ENCODE measurements at regions not wholly inside any gene's neighbourhood (a gene's known extent, or its start where the extent isn't known, plus 50 kb on each side); places are given as distances from the start of the nearest gene placed in this dataset.

GRCh38 chr13:50419896-50420295 is 404.7 kb downstream of the KCNRG start:
- no peak for DNase-seq (ENCODE audit: low read depth)
- no peak overlapping the region for H3K4me3 ChIP-seq (replicated peaks; ENCODE audit: low read depth, low read length)
- TF ChIP-seq, protein P1, sequence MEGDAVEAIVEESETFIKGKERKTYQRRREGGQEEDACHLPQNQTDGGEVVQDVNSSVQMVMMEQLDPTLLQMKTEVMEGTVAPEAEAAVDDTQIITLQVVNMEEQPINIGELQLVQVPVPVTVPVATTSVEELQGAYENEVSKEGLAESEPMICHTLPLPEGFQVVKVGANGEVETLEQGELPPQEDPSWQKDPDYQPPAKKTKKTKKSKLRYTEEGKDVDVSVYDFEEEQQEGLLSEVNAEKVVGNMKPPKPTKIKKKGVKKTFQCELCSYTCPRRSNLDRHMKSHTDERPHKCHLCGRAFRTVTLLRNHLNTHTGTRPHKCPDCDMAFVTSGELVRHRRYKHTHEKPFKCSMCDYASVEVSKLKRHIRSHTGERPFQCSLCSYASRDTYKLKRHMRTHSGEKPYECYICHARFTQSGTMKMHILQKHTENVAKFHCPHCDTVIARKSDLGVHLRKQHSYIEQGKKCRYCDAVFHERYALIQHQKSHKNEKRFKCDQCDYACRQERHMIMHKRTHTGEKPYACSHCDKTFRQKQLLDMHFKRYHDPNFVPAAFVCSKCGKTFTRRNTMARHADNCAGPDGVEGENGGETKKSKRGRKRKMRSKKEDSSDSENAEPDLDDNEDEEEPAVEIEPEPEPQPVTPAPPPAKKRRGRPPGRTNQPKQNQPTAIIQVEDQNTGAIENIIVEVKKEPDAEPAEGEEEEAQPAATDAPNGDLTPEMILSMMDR (IDR thresholded peaks at IDR 0.05; ENCODE audit: low read length, missing control alignments): no peak

DNA sequence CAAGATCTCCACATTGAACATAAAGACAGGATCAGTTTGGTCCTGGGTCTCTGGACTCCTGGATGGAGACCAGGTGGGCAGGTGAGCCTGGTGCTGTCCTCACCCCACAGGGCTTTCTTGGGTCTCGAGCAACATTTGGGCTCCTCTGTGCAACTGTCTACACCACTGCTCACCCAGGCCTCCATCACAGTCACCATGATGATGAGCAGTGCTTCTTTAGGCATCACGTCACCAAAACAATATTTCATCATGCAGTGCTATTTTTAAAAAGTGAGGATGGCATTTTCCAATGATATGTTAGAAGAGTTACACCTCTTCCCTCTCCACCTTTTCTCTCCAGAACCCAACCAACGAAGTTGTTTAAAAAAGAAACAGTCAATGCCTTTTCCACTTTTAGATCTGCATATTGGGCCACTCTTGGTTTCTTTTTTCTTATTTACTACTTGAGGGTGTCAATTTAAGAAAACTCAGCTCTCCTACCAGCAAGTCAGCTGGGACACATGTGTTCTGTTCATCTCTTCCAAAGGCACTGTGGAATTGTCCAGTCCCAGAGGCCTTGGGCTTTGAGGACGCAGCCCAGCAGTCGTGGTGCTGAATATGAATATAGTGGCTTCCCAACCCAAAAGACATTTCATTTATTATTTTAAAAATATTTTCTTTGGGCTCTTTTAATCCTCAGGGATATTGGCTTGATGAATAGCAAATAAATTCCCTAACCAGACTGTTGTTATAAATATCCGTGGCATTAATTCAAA is 405.7 kb downstream of the KCNRG start:
- no peak for DNase-seq (ENCODE audit: low read depth)
- no peak overlapping the region for H3K4me3 ChIP-seq (replicated peaks; ENCODE audit: low read depth, low read length)
- TF ChIP-seq, protein P1 (IDR thresholded peaks at IDR 0.05; ENCODE audit: low read length, missing control alignments): no peak

DNA sequence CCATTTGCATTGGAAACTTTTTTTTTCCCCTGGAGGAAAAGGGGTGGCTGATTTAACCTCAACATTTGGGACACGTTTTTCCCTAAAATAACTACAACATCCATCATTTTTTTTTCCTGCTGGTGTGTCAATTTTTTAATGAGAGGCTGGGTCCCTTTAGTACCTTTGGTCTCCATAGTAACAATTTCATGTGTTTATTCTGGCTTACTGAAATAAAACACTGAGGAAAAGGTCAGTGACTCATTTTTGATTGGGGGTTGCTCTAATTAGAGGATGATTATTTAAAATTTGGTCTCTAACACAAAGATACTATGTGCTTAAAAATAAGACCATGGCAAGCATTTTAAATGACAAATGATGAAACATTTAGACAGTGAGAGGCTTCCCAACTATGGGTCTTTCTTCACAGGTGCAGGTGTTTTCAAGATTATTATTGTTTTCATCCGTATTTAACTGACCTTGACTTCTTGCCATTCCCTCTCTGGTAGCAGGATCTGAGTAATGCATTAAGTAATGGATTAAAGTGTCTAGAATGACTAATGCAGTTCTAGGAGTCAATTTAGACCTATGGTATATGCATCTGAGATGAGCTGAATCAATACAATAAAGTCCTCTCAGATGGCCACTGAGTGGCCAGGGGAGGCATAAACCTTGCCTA is 406.4 kb downstream of the KCNRG start:
- DNase-seq (ENCODE audit: low read depth): no peak
- TF ChIP-seq, protein P1 (IDR thresholded peaks at IDR 0.05; ENCODE audit: low read length, missing control alignments): no peak
- no peak overlapping the region for H3K4me3 ChIP-seq (replicated peaks; ENCODE audit: low read depth, low read length)

- TF ChIP-seq, protein P1 (IDR thresholded peaks at IDR 0.05; ENCODE audit: low read length, missing control alignments): no peak
- H3K4me3 ChIP-seq (replicated peaks; ENCODE audit: low read depth, low read length): no peak overlapping the region
- DNase-seq (ENCODE audit: low read depth): no peak
Observed at GRCh38 chr13:50422181-50423148, 407.2 kb downstream of the KCNRG start.

- no peak overlapping the region for H3K4me3 ChIP-seq (replicated peaks; ENCODE audit: low read depth, low read length)
- TF ChIP-seq, protein P1 (IDR thresholded peaks at IDR 0.05; ENCODE audit: low read length, missing control alignments): no peak
- DNase-seq (ENCODE audit: low read depth): no peak
Observed at GRCh38 chr13:50424993-50425392, 409.7 kb downstream of the KCNRG start.

DNA sequence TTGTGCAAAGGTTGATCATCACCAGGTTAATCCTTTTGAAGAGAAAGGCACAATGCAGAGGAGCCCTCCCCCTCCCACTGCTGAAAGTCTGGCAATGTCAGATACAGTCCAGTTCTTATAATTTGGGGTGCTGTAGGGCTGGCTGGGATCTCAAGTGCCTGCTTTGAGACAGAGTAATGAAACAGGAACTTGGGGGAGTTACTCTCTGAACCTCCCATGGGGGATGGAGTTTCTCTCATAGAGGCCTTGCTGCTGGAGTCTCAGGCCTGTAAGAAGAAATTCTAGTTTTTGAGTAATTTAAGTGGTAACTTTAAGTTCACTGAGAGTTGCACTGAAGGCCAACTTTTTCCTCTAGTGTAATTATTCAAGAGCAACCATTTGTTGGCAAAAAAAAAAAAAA is 410.5 kb downstream of the KCNRG start:
- DNase-seq (ENCODE audit: low read depth): no peak
- H3K4me3 ChIP-seq (replicated peaks; ENCODE audit: low read depth, low read length): no peak overlapping the region
- TF ChIP-seq, protein P1 (IDR thresholded peaks at IDR 0.05; ENCODE audit: low read length, missing control alignments): no peak

Measured in fibroblast of pulmonary artery (primary cell).